H1 (cell line): ENCODE measurements at regions not wholly inside any gene's neighbourhood (a gene's known extent, or its start where the extent isn't known, plus 50 kb on each side); places are given as distances from the start of the nearest gene placed in this dataset.

ENCODE experiments used
- CTCF ChIA-PET: fragments of 300-600 bp; sonication (Branson Sonifier 250); formaldehyde crosslinking; loops from one replicate; lab custom pipeline; 2021; ENCODE audit not compliant: partially characterized antibody; lab: Charles Lee
- POLR2A ChIA-PET: fragments of 300-600 bp; sonication (Branson Sonifier 250); formaldehyde crosslinking; loops from one replicate; lab custom pipeline; 2021; ENCODE audit warnings: inconsistent platforms; ENCODE audit not compliant: partially characterized antibody; lab: Charles Lee
- DNase-seq, 2 experiments: peaks; one replicate each; pipeline versions ENCODE4 v3.0.0 to v3.0.0-alpha.2; 2010 to 2022; ENCODE audit warnings: low spot score in 2 of 2, low read depth in 1 of 2, mixed read lengths in 1 of 2
- FAIRE-seq: peaks from 2 replicates; lab custom pipeline; 2011; peaks lifted over from hg19 to GRCh38; lab: Jason Lieb, UNC
- H2AFZ ChIP-seq: 2 replicates; pipeline ENCODE4 v1.8.1; 2012; ENCODE audit warnings: low read length, inconsistent platforms
- H2AK5ac ChIP-seq: 2 replicates; pipeline ENCODE4 v1.6.1; 2013; ENCODE audit warnings: low read depth, low read length
- H2BK120ac ChIP-seq: replicated peaks from 2 replicates; pipeline ENCODE3; 2013; ENCODE audit warnings: low read depth, low read length, inconsistent platforms
- H2BK12ac ChIP-seq: 2 replicates; pipeline ENCODE4 v1.6.1; 2013; ENCODE audit warnings: low read depth, low read length
- H2BK15ac ChIP-seq: 2 replicates; pipeline ENCODE4 v1.6.1; 2013; ENCODE audit warnings: low read length
- H2BK20ac ChIP-seq: 2 replicates; pipeline ENCODE4 v1.6.1; 2013; ENCODE audit warnings: low read length
- H2BK5ac ChIP-seq: 2 replicates; pipeline ENCODE4 v1.6.1; 2013; ENCODE audit warnings: low read depth, low read length
- H3K14ac ChIP-seq: 2 replicates; pipeline ENCODE4 v1.6.1; 2013; ENCODE audit warnings: inconsistent platforms; ENCODE audit not compliant: insufficient read length
- H3K18ac ChIP-seq: 2 replicates; pipeline ENCODE4 v1.6.1; 2013; ENCODE audit warnings: low read length; ENCODE audit errors: extremely low read depth
- H3K23ac ChIP-seq: 2 replicates; pipeline ENCODE4 v1.6.1; 2013; ENCODE audit warnings: inconsistent platforms; ENCODE audit not compliant: insufficient read length
- H3K23me2 ChIP-seq: 2 replicates; pipeline ENCODE4 v1.6.1; 2013; ENCODE audit warnings: low read depth, low read length
- H3K27ac ChIP-seq: 2 replicates; pipeline ENCODE4 v1.6.1; 2011; ENCODE audit warnings: low read depth, low read length, inconsistent platforms
- H3K27me3 ChIP-seq, 4 experiments: replicated peaks in 1 of 4; 1 replicate in 1 of 4; 2 replicates in 3 of 4; pipeline versions ENCODE4 v1.6.1 to v1.8.1; 2011 to 2013; ENCODE audit warnings: low read length in 3 of 4, mild to moderate bottlenecking in 3 of 4, inconsistent platforms in 2 of 4, mixed read lengths in 2 of 4, moderate library complexity in 1 of 4; ENCODE audit not compliant: control insufficient read depth in 3 of 4, insufficient read depth in 3 of 4; ENCODE audit errors: extremely low read depth in 1 of 4
- H3K36me3 ChIP-seq, 4 experiments: 2 replicates each; pipeline versions ENCODE4 v1.6.1 to v1.8.1; 2011 to 2013; ENCODE audit warnings: mild to moderate bottlenecking in 4 of 4, low read length in 3 of 4, moderate library complexity in 2 of 4, control low read depth in 1 of 4, inconsistent platforms in 1 of 4; ENCODE audit not compliant: insufficient read depth in 4 of 4, control insufficient read depth in 2 of 4
- H3K4ac ChIP-seq: replicated peaks from 2 replicates; pipeline ENCODE3; 2013; ENCODE audit warnings: low read length, low read depth, mixed read lengths, inconsistent platforms; ENCODE audit not compliant: insufficient read length
- H3K4me1 ChIP-seq, 4 experiments: replicated peaks in 1 of 4; 1 replicate in 1 of 4; 2 replicates in 3 of 4; pipeline versions ENCODE4 v1.6.1 to v1.8.1; 2011 to 2013; ENCODE audit warnings: low read length in 3 of 4, inconsistent platforms in 2 of 4, mixed read lengths in 1 of 4; ENCODE audit not compliant: insufficient read depth in 4 of 4, control insufficient read depth in 3 of 4
- H3K4me2 ChIP-seq, 2 experiments: 2 replicates each; pipeline versions ENCODE4 v1.6.1 to v1.8.1; 2011 to 2013; ENCODE audit warnings: low read depth in 2 of 2, low read length in 2 of 2, control low read depth in 1 of 2, inconsistent platforms in 1 of 2, mild to moderate bottlenecking in 1 of 2; ENCODE audit not compliant: insufficient read depth in 1 of 2
- H3K4me3 ChIP-seq, 4 experiments: fragments of 200-600, 300-600 bp in 1 of 4; sonication (generic), shearing (Covaris generic), sonication (Bioruptor Twin) in 1 of 4; 2 replicates each; pipeline versions ENCODE4 v1.5.1 to v1.8.1; 2011 to 2016; ENCODE audit warnings: low read length in 4 of 4, low read depth in 3 of 4, control low read depth in 2 of 4, inconsistent platforms in 2 of 4, mild to moderate bottlenecking in 2 of 4, mixed read lengths in 1 of 4, moderate library complexity in 1 of 4; ENCODE audit not compliant: insufficient read depth in 2 of 4; ENCODE audit errors: extremely low read depth in 1 of 4
- H3K56ac ChIP-seq: replicated peaks from 2 replicates; pipeline ENCODE3; 2013; ENCODE audit warnings: low read depth, mild to moderate bottlenecking, mixed read lengths, low read length, inconsistent platforms; ENCODE audit not compliant: insufficient read length
- H3K79me1 ChIP-seq: 2 replicates; pipeline ENCODE4 v1.6.1; 2013; ENCODE audit warnings: low read depth, low read length, control low read depth
- H3K79me2 ChIP-seq, 2 experiments: 2 replicates each; pipeline versions ENCODE4 v1.6.1 to v1.8.1; 2012 to 2013; ENCODE audit warnings: low read length in 2 of 2, mild to moderate bottlenecking in 2 of 2, inconsistent platforms in 1 of 2; ENCODE audit not compliant: insufficient read depth in 2 of 2, control insufficient read depth in 1 of 2
- H3K9ac ChIP-seq, 4 experiments: replicated peaks in 1 of 4; 1 replicate in 1 of 4; 2 replicates in 3 of 4; pipeline versions ENCODE4 v1.6.1 to v1.8.1; 2011 to 2013; ENCODE audit warnings: low read depth in 3 of 4, low read length in 3 of 4, control low read depth in 2 of 4, mild to moderate bottlenecking in 2 of 4, moderate library complexity in 2 of 4, inconsistent platforms in 1 of 4; ENCODE audit errors: extremely low read depth in 1 of 4
- H3K9me3 ChIP-seq, 2 experiments: 2 replicates each; pipeline versions ENCODE4 v1.6.1 to v1.8.1; 2012 to 2013; ENCODE audit warnings: mild to moderate bottlenecking in 2 of 2, moderate library complexity in 2 of 2, control low read depth in 1 of 2, inconsistent platforms in 1 of 2, low read depth in 1 of 2, low read length in 1 of 2, mixed read lengths in 1 of 2; ENCODE audit not compliant: insufficient read depth in 2 of 2
- H4K20me1 ChIP-seq, 2 experiments: replicated peaks in 1 of 2; 2 replicates each; pipeline versions ENCODE3 to v1.8.1; 2011 to 2013; ENCODE audit warnings: inconsistent platforms in 2 of 2, low read length in 2 of 2, mild to moderate bottlenecking in 1 of 2; ENCODE audit not compliant: insufficient read depth in 2 of 2, control insufficient read depth in 1 of 2
- H4K5ac ChIP-seq: 2 replicates; pipeline ENCODE4 v1.6.1; 2013; ENCODE audit warnings: low read length, low read depth, mixed read lengths, inconsistent platforms; ENCODE audit not compliant: insufficient read length
- H4K8ac ChIP-seq: 2 replicates; pipeline ENCODE4 v1.8.0; 2013; ENCODE audit warnings: mild to moderate bottlenecking, moderate library complexity, low read length, inconsistent platforms; ENCODE audit not compliant: insufficient read depth; ENCODE audit errors: extremely low read depth
- H4K91ac ChIP-seq: replicated peaks from 2 replicates; pipeline ENCODE3; 2013; ENCODE audit warnings: low read length, mixed read lengths, inconsistent platforms; ENCODE audit not compliant: insufficient read length
- CTBP2 ChIP-seq: IDR thresholded peaks from 2 replicates; pipeline ENCODE4 v1.7.0; 2011; ENCODE audit warnings: borderline replicate concordance, mild to moderate bottlenecking, moderate library complexity, mixed read lengths, low read length; ENCODE audit not compliant: insufficient read depth, insufficient read length
- HDAC2 ChIP-seq, 2 experiments: fragments of 300-600 bp in 1 of 2; sonication (generic) in 1 of 2; IDR thresholded peaks; 2 replicates each; pipeline ENCODE4 v1.6.1; 2011 to 2012; ENCODE audit warnings: low read depth in 2 of 2, low read length in 2 of 2, mild to moderate bottlenecking in 2 of 2, moderate library complexity in 2 of 2, borderline replicate concordance in 1 of 2, inconsistent platforms in 1 of 2
- JUN ChIP-seq: IDR thresholded peaks from 2 replicates; pipeline ENCODE4 v1.6.1; 2011; ENCODE audit warnings: low read depth, mild to moderate bottlenecking, improper control_type of control experiment, low read length
- WGBS, 2 experiments: shearing (Covaris generic) in 1 of 2; methylation state at CpG; one replicate each; pipeline versions ENCODE4 v1.1.6 to v1.1.7; 2013 to 2015; ENCODE audit warnings: low lambda C conversion rate in 2 of 2, mixed read lengths in 2 of 2, inconsistent platforms in 1 of 2, low coverage in 1 of 2, missing lambda C conversion rate in 1 of 2; ENCODE audit not compliant: insufficient replicate concordance in 2 of 2, insufficient coverage in 1 of 2, insufficient read length in 1 of 2; ENCODE audit errors: extremely low coverage in 1 of 2, missing lambda C conversion rate in 1 of 2; 5-methylcytosine and 5-hydroxymethylcytosine counted together

DNA sequence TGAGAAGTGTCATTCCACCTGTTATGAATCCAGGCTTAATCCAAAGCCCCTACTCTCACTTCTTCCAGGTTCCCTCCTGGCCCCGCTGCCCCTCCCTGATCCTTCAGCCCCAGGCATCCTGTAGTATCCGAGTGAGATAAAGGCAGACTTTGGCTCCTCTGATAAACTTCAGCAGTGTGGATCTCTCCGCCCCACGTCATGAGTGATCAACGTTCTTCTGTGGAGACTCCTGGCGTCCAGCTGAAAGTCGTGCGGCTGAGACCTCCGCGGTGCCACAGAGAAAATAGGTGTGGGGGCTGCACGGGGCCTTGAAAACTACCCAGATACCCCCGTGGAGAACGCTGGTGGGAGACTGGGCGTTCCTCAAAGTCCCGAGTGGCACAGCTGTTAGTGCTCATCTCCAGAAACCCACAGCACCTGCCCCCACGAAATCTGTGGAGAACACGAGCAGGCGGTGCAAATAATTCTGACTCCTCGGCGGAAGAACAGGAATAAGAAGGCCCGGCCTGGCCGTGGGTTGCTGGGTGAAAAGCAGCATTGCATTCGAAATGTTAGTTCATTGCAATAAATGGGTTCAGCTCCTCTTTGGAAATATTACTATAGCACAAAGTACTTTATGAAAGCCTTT lies 180.0 kb upstream of the RGS6 start:
- Histone ChIP-seq H3K56ac (no peak overlapping the region), H3K9ac (no peak overlapping the region), H3K4me3 (no peak overlapping the region), H3K23me2 (no peaks in the 10 kb centered on the region), H4K91ac (no peak overlapping the region), H3K4me1 (peaks cover 0 to 6% (median 4%) of the 10 kb centered on the region in 4 experiments; a peak in 3 of 7 replicates), H4K20me1 (no peaks in the 10 kb centered on the region), H3K9me3 (peaks cover 7 to 12% of the 10 kb centered on the region in 2 experiments; a peak in 3 of 4 replicates), H2AFZ (no peak overlapping the region), H3K4me2 (no peak overlapping the region), H2BK5ac (no peak overlapping the region), H3K36me3 (no peaks in the 10 kb centered on the region), H4K8ac (no peak overlapping the region; the same call in 1 of the 2 replicates), H2BK15ac (no peak overlapping the region), H3K23ac (no peak overlapping the region), H3K18ac (no peak overlapping the region), H3K27me3 (no peaks in the 10 kb centered on the region), H3K79me1 (no peaks in the 10 kb centered on the region), H3K79me2 (no peaks in the 10 kb centered on the region), H4K5ac (no peak overlapping the region), H2AK5ac (no peak overlapping the region), H3K14ac (no peak overlapping the region), H3K4ac (no peak overlapping the region), H3K27ac (no peak overlapping the region), H2BK12ac (no peak overlapping the region), H2BK120ac (no peak overlapping the region), H2BK20ac (no peak overlapping the region)
- POLR2A ChIA-PET, result no interaction called here
- 88% methylated on average over 23 of the region's 23 CpGs; no CpG with 5 or more reads in 1 of the 2 experiments for WGBS, 2 experiments
- DNase-seq (no peak), FAIRE-seq (no peak)
- TF ChIP-seq JUN, result no peak
- no peak for TF ChIP-seq HDAC2 (IDR thresholded peaks at IDR 0.05; ENCODE audit: borderline replicate concordance in 1 of 2, low read depth in 2 of 2, low read length in 2 of 2)
- TF ChIP-seq CTBP2, result no peak
- CTCF ChIA-PET, result interaction anchor here (0.6 to 5.7 kb wide), 48 partner anchors 8 to 752 kb away, joined by 3 to 86 read pairs (median 4); no protein-coding TSS in a partner anchor
